ENCODE measurements at regions not wholly inside any gene's neighbourhood (a gene's known extent, or its start where the extent isn't known, plus 50 kb on each side); places are given as distances from the start of the nearest gene placed in this dataset.

GRCh38 chr6:56381801-56382251 is 134.4 kb upstream of the COL21A1 start:
- no peak for ATAC-seq
- WGBS (ENCODE audit: insufficient coverage, low coverage, low lambda C conversion rate, missing lambda C conversion rate): 61% methylated on average over 4 of the region's 4 CpGs
- Histone ChIP-seq H3K4me3 (no peak overlapping the region), H3K27ac (no peak overlapping the region), H3K27me3 (no peaks in the 10 kb centered on the region), H3K9me3 (no peaks in the 10 kb centered on the region), H3K4me1 (peaks cover 0 to 2% (median 0%) of the 10 kb centered on the region in 4 donors), H3K36me3 (no peaks in the 10 kb centered on the region)
- TF ChIP-seq CTCF (IDR thresholded peaks at IDR 0.05) (no peak), POLR2A (IDR thresholded peaks at IDR 0.05) (no peak)
- intact Hi-C loops (cut with DNase I): no loop called here
- no peak for DNase-seq

- TF ChIP-seq CTCF (IDR thresholded peaks at IDR 0.05) (no peak), POLR2A (IDR thresholded peaks at IDR 0.05) (no peak)
- H3K27ac ChIP-seq: no peak overlapping the region
- H3K4me1 ChIP-seq: no peaks in the 10 kb centered on the region
- H3K27me3 ChIP-seq: no peaks in the 10 kb centered on the region
- DNase-seq (no peak), ATAC-seq (peak in 3 of 4 donors; percentile 29 to 41 (median 32))
- intact Hi-C loops (cut with DNase I): no loop called here
- 11% methylated on average over 1 of the region's 1 CpG for WGBS (ENCODE audit: insufficient coverage, low coverage, low lambda C conversion rate, missing lambda C conversion rate)
- no peaks in the 10 kb centered on the region for H3K9me3 ChIP-seq
- no peaks in the 10 kb centered on the region for H3K36me3 ChIP-seq
- no peak overlapping the region for H3K4me3 ChIP-seq
Measured at GRCh38 chr6:56380476-56380875, 133.1 kb upstream of the COL21A1 start.

- DNase-seq: no peak
- no peaks in the 10 kb centered on the region for H3K4me1 ChIP-seq
- intact Hi-C loops (cut with DNase I): no loop called here
- H3K9me3 ChIP-seq: no peaks in the 10 kb centered on the region
- H3K4me3 ChIP-seq: no peak overlapping the region
- TF ChIP-seq POLR2A (IDR thresholded peaks at IDR 0.05) (no peak), CTCF (IDR thresholded peaks at IDR 0.05) (no peak)
- H3K27me3 ChIP-seq: no peaks in the 10 kb centered on the region
- no peak overlapping the region for H3K27ac ChIP-seq
- 94% methylated on average over 7 of the region's 7 CpGs for WGBS (ENCODE audit: insufficient coverage, low coverage, low lambda C conversion rate, missing lambda C conversion rate)
- no peak for ATAC-seq
- H3K36me3 ChIP-seq: no peaks in the 10 kb centered on the region
Measured at GRCh38 chr6:56378966-56379585, 131.7 kb upstream of the COL21A1 start.

- no peak overlapping the region for H3K4me3 ChIP-seq
- DNase-seq (no peak), ATAC-seq (no peak)
- no peaks in the 10 kb centered on the region for H3K36me3 ChIP-seq
- intact Hi-C loops (cut with DNase I): no loop called here
- no peaks in the 10 kb centered on the region for H3K4me1 ChIP-seq
- WGBS (ENCODE audit: insufficient coverage, low coverage, low lambda C conversion rate, missing lambda C conversion rate): no CpG with 5 or more reads among the region's 4 CpGs
- H3K9me3 ChIP-seq: no peaks in the 10 kb centered on the region
- H3K27me3 ChIP-seq: no peaks in the 10 kb centered on the region
- H3K27ac ChIP-seq: no peak overlapping the region
- TF ChIP-seq CTCF (IDR thresholded peaks at IDR 0.05) (no peak), POLR2A (IDR thresholded peaks at IDR 0.05) (no peak)
Measured at GRCh38 chr6:56378507-56378906, 131.1 kb upstream of the COL21A1 start.

All from right lobe of liver (tissue), 6 donors.